GM21576 (cell line): ENCODE measurements at regions not wholly inside any gene's neighbourhood (a gene's known extent, or its start where the extent isn't known, plus 50 kb on each side); places are given as distances from the start of the nearest gene placed in this dataset.
"Not testable (repeated sequence)": the region's sequence is repeated elsewhere in the genome, so short reads cannot be mapped to it uniquely, and the experiment has no call there.

Experiments
- ATAC-seq: cut with Tn5 transposase; IDR thresholded peaks from one replicate; pipeline ENCODE4 v1.9.1; 2021; ENCODE audit warnings: mild to moderate bottlenecking, moderate library complexity; ENCODE audit not compliant: unreplicated experiment

DNA sequence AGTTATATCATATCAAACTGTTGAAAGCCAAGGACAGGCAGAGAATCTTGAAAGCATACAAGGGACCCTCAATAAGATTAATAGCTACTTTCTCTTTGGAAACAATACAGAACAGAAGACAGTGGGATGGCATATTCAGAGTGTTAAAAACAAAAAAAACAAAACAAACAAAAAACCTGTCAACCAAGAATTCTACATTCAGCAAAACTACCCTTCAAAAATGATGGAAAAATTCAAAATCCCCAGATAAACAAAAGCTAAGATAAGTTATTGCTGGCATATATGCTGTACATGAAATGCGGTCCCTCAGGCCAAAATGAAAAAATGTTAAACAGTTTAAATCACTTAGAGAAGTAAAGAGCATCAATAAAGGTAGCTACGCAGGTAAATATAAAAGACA, 425.1 kb downstream of the ACTL7B start:
- ATAC-seq: no peak

DNA sequence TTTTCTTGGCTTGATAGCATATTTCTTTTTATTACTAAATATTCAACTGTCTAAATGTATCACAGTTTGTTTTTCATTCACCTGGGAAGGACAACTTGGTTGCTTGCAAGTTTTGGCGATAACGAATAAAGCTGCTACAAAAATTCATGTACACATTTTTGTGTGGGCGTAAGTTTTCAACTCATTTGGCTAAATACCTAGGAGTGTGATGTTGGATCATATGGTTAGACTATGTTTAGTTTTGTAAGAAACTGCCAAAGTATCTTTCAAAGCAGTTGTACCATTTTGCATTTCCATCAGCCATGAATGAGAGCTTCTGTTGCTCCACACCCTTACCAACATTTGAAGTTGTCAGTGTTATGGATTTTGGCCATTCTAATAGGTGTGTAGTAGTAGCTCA, 428.0 kb downstream of the ACTL7B start:
- no peak for ATAC-seq

DNA sequence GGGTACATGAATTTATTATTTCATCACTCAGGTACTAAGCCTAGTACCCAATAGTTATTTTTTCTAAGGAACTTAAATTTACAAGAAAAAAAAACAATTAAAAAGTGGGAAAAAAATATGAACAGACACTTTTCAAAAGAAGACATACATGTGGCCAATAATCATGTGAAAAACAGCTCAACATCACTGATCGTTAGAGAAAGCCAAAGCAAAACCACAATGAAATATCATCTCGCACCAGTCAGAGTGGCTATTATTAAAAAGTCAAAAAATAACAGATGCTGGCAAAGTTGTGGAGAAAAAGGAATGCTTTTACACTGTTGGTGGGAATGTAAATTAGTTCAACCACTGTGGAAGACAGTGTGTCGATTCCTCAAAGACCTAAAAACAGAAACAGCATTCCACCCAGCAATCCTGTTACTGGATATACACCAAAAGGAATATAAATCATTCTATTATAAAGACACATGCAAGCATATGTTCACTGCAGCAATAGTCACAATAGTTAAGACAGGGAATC, 429.3 kb downstream of the ACTL7B start:
- not testable (repeated sequence) for ATAC-seq

DNA sequence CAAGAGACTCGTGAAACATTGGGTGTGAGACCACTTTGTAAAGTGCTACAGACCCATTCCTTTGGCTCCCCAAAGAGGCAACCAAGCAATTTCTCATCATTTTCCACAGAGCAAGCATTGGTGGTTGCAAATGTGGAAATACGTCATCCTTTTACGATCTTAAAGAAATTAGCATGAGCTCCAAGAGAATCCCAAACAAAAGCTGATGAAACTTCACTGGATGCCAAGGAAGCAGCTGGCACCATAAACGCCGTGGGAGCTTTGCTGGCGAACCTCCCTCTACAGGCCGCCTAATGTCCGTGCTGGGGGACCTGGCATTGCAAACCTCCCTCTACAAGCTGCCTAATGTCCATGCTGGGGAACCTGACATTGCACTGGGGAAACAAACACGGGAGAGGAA, 432.4 kb downstream of the ACTL7B start:
- ATAC-seq: no peak

DNA sequence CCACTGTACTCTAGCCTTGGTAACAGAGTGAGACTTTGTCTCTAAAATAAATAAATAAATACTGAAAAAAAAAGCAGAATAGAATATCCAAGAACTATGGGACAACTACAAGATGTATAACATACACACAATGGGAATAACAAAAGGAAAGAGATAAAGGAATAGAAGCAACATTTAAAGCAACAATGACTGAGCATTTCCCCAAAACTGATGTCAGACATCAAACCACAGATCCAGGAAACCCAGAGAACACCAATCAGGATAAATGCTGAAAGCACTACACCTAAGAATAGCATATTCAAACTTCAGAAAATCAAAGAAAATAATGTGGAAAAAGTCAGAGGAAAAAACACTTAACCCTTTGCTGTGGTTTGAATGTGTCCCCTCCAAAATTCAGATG, 436.4 kb downstream of the ACTL7B start:
- no peak for ATAC-seq

DNA sequence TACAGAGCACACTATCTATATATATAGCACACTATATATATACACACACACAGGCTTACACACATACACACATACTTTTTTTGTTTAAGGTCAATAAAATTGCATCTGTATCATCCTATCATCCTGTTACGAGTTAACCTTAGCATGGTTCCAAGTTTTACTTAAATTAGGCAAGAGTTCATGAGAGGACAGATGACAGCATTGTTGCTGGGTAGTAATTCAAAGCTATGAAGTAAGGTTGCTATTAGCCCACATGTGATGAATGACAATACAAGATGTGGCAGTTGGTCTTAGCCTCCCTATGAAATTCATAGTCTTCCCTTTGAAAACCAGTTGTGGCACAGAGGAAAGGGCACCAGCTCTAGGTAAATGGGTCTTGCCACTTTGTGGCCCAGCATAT, 438.1 kb downstream of the ACTL7B start:
- ATAC-seq: no peak

DNA sequence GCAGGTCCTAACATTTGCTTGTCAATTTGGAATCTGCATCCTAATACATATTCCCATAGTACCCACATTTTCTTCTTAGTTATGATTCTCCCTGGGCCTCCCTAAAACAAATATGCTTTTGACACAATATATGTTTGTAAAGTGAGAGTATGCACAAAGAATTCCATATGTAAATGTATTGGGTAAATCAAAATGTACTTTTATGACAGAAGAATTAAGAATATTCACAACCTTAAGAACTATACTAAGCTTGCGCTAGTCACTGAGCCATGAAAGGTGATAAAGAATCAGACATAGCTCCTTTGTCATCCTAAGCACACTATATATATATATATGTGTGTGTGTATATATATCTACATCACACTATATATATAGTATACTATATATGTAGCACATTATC, 438.5 kb downstream of the ACTL7B start:
- no peak for ATAC-seq

DNA sequence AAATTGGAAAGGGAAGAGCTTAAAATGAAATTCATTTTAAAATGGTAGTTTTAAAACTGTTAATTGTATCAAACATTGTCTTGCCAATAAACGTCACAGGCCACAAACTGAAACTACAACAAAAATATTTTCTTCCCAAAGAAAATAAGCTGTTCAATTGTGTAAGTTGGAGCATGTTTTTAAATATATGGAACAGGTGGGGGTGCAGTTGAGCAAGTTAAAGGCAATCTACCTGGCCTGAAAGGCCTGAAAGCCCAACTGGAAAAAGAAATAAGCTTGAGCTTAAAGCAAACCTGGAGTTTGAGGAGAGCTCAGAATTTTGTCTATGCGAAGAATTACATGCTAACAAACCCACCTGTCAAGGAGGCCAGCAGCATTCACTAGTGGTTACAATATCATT, 439.5 kb downstream of the ACTL7B start:
- no peak for ATAC-seq

DNA sequence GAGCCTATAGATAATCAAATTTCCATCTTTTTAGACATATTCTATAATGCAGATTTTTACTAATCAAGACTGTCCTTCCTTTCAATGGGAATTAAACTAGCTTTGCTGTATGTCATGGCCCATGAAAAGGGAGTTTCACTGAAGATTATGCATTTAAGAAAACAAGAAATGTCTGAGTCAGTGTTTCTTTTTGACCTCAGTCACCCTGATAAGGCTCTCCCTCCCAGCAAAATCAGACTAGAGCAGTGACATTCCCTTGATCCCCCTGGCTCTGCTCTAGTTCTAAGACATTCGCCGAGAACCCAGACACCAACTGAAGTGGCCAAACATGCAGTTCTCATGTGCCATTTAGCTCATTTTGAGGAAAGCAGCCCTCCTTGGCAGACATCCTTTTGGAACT, 442.0 kb downstream of the ACTL7B start:
- no peak for ATAC-seq

DNA sequence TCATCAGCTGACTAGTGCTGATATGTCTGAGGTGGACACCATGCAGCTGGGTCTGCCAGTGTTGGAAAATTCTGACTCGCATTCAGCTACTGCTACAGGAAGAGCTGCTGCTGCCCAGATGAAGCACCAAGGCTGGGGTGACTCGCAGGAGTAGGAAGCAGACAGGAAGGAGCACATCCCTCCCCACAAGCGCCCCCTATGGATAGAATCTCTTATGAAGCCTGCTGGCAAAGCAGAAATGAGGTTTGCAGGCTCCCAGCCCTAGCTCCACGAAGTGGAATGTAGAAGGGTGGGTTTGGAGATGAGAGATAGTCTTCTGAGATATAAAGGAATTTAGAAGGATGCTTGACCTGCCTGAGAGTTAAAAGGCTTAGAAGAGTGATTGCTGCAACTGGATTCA, 443.0 kb downstream of the ACTL7B start:
- no peak for ATAC-seq

DNA sequence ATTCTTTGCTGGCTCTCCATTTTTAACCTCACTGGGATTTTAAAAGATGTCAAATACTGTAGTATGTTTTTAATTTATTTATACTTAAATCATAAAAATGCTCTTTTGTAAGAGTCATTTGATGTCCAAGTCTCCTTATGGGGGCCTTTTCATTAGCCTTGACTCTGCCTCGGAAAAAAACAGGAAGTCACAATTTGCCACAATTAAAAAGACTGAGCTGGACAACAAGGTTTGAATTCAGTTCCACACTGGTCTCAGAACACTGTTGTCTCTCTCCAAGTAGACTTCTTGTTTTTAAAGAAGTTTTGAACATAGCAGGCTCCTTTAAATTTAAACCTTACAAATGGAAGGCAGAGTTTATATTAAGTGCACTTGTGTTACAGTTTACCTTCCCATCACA, 444.2 kb downstream of the ACTL7B start:
- ATAC-seq: no peak

DNA sequence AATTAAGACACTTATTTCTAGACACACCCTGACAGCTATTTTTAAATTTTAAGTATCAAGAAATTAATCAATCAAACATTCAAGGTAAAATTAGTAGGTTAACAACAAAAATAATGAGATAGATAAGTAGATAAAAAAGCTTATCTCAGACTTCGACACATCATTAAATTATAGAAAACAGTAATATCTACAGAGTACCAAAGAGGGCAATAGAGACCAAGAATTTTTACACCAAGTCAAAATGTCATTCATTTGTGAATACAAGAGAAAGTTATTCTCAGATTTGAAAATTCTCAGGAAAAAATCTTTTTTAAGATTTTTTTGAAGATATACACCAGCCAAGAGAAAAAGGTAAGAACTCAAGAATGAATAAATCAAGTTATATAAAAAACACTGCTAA, 445.6 kb downstream of the ACTL7B start:
- no peak for ATAC-seq

DNA sequence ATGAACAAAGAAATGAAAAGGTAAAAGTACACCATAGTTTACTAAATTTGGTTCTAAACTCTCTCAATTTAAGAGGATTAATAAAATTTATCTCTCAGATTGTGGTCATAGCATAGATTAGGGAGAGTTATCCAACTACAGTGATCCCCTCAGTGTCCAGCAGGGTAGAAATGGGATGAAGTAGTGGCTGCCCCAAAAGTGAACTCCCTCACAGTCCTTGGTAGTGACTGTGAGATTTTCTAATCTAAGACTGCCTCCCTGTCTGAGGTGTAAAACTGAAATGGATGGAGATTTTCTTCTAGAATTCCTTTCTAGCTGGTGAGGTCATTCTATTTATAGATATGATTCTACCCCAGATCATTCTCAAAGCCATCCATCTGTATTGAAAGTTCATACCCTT, 455.5 kb downstream of the ACTL7B start:
- no peak for ATAC-seq

DNA sequence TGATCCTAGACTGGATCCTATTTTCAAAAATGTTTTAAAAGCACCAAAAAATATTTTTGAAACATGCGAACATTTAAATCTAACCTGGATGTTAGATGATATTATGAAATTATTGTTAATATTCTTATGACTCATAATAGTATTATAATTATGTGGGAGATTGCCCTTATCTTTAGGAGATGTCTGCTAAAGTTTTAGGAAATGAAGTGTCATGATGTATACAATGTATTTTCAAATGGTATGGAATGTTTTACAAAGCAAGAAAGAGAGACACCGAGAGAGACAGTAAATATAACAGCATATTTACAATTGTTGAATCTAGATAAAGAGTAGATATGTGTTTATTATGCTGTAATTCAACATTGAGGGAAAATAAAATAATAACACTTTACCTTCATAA, 455.9 kb downstream of the ACTL7B start:
- ATAC-seq: no peak

DNA sequence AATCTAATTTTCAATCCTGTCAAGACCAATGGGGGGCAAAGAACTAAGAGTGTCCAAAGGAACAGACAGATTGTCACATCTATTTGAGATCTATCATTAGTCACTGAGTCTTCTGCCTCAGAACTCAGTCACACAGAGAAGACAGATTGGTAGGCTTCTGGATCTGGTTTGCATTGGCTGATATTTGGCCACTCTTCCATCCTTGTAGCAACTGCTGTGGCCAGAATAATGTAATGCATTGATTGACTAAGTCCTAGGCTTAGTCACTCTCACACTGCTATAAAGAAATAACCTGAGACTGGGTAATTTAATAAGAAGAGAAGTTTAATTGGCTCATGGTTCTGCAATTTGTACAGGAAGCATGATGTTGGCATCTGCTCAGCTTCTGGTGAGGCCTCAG, 458.5 kb downstream of the ACTL7B start:
- ATAC-seq: no peak

DNA sequence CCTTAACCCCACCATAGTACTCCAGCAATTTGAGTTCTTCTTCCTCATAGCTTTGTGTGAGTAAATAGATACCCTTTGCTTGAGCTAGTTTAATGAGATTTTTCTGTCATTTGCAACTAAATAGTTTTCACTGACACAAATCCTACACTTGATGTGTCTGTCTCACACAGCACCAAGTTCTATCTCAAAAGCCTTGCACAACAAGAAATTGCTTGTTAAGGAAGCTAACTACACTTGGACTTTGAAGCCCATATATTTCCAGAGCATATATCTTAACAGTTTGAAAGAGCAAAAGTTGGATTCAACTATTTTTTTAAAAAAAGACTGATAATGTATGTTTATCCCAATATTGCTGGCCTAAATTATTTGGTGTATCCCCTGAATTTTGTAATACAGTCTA, 459.2 kb downstream of the ACTL7B start:
- no peak for ATAC-seq

DNA sequence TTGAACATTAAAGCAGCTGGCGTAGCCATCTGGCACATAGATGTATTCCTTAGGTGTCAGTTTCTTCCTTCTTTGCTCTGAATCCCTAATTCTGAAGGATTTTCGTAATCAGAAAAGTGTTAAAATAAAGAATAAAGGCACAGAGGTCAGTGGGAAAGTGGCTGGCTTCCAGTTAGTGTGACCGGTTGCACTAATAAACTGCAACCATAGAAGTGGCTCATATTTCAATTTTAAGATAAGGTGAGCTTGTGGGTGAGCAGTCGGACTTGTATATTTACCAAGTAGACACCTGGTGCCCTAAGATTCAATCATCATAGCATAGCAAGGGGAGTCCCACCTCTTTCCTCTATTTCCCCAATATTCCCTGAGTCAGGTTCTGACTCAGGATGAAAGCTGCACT, 459.6 kb downstream of the ACTL7B start:
- no peak for ATAC-seq

DNA sequence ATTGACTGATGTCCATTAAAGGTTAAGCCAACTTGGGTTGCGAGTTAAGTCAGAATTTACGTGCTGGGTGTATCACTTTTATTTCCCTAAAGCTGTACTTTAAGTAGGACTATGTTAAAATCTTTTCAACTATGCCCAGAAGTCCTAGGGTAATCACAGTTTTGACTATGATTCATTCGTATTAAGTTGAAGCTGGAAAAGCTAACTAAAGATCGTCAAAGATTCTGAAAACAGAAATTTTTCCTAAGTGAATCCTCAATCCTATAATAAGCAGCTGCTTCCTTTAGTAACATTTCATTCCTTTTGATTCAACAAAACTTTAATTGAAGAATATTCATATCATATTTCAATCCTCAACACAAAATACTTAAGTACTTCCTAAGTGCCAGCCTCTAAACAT, 460.4 kb downstream of the ACTL7B start:
- ATAC-seq: no peak

DNA sequence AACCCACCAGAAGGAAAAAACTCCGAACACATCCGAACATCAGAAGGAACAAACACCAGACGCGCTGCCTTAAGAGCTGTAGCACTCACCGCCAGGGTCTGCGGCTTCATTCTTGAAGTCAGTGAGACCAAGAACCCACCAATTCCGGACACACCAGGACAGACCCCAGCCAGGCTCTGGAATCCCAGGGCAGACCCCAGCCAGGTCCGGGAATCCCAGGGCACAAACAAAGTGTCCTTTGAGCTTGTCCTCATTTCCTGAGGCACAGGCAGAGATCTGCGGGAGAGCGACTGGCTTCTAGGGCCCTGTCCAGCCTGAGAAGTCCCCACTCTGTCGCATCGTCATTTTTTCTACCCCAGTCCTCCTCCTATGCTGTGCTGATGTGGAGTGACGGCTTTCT, 461.1 kb downstream of the ACTL7B start:
- ATAC-seq: no peak

DNA sequence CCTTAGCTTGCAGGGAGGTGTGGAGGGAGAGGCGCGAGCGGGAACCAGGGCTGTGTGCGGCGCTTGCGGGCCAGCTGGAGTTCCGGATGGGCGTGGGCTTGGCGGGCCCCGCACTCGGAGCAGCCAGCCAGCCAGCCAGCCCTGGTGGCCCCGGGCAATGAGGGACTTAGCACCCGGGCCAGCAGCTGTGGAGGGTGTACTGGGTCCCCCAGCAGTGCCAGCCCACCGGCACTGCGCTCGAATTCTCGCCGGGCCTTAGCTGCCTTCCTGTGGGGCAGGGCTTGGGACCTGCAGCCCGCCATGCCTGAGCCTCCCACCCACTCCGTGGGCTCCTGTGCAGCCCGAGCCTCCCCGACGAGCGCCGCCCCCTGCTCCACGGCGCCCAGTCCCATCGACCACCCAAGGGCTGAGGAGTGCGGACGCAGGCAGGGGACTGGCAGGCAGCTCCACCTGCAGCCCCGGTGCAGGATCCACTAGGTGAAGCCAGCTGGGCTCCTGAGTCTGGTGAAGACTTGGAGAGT, 462.2 kb downstream of the ACTL7B start:
- ATAC-seq: not testable (repeated sequence)

DNA sequence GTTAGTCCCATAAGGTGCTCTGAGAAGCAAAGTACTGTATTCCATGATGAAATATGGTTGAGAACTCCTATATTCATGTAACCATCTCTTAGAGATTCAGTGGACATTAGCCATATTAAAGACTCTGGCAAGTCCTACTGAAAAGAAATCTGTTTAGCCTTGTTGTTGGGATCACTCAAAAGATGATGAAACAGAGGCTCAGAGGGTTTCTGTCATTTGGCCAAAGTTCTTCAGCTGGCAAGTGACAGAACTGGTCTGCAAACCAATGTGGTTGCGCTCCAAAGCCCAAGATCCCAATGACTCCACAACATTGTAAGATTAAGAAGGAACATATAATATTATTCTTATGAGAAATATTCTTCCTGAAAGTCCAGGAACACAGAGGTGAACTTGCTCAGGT, 462.9 kb downstream of the ACTL7B start:
- no peak for ATAC-seq

DNA sequence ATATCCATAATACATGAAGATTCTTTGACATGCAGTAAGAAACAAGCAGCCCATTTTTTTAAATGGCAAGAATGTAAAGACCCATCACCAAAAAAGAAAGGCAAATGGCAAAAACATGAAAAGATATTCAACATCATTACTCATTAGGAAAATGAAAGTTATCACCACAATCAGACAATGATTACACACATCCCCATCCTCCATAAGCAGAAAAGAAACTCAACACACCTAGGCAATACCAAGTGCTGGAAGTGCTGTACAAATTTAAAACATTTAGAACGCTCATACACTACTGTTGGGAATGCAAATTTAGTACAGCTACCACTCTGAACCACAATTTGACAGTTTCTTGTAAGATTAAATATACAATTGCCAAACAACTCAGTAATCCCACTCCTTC, 466.7 kb downstream of the ACTL7B start:
- no peak for ATAC-seq

DNA sequence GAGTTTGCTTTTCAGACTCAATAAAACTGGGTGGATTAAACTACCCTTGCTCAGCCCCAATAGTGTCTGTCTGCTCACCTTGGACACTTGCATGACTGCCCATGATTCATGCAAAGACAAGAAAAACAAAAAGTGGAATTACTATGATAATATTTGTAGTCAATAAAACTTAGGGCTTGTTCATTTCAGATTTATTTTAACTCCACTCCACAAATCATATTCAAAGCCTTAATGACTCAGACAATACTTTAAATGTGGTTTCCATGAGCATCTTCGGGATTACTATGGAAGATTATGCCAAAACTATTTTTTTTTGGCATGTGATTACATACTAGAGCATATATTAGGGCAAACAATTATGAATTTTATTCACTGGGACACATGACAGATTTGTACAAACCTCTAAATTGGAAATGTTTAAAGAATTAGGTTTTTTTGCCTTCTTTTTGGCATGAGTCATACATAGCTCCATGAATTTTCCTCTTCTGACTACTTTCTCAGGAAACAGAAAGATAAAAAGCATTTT, 468.9 kb downstream of the ACTL7B start:
- ATAC-seq: no peak
